GM18520 (cell line): ENCODE measurements at regions not wholly inside any gene's neighbourhood (a gene's known extent, or its start where the extent isn't known, plus 50 kb on each side); places are given as distances from the start of the nearest gene placed in this dataset.

ENCODE experiments used
- ATAC-seq: cut with Tn5 transposase; IDR thresholded peaks from one replicate; pipeline ENCODE4 v1.9.1; 2021; ENCODE audit not compliant: unreplicated experiment

DNA sequence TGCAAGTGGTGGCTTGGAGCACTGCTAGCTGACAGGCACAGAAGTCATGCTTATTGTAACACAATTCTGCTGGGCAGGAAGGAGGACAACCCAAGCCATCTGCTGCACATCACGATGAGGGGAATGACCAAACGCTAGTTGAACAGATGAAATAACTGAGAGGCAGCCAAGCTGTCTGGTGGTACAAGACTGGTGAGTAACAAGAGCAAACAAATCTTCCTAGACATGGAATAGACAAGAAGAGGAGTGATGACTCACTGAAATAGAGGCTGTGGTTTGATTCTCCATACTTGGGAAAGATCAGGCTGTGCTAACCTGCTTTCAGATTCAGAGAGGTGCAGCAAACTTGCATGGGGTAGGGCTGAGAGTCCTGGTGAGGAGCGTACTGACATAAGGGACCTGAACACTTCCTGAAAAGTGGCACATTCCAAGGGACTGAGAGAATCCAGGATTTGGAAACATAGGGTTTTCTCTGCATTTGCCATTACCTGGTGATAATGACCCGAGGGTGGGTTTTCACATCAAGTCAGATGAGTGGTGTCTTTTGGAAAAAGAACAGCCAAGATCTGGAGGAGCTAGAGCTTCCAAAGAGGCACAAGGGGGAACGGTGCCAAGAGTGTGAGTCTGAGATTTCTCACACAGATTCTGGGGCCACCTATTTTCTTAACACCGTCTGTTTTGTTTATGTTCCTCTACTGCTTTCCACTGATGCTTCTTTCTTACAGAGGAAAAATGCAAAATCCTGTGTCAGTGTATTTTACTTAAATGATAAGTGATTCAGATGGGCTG lies 60.0 kb downstream of the PRL start:
- ATAC-seq = no peak
